ENCODE measurements at regions not wholly inside any gene's neighbourhood (a gene's known extent, or its start where the extent isn't known, plus 50 kb on each side); places are given as distances from the start of the nearest gene placed in this dataset.

- Histone ChIP-seq H3K4me2 (ENCODE audit: low read length) (no peak overlapping the region), H3K27me3 (ENCODE audit: insufficient read depth, low read length) (no peaks in the 10 kb centered on the region), H3K27ac (ENCODE audit: low read depth, low read length) (no peak overlapping the region), H3K9me3 (ENCODE audit: control insufficient read depth in 1 of 2, insufficient read depth in 1 of 2, low read depth in 1 of 2, low read length in 2 of 2) (no peaks in the 10 kb centered on the region), H3K9ac (ENCODE audit: low read length) (no peak overlapping the region), H4K20me1 (ENCODE audit: insufficient read depth) (no peaks in the 10 kb centered on the region), H3K36me3 (ENCODE audit: control insufficient read depth in 1 of 2, insufficient read depth in 2 of 2, low read length in 2 of 2) (no peaks in the 10 kb centered on the region), H2AFZ (ENCODE audit: low read depth, low read length, poor library complexity, severe bottlenecking) (no peak overlapping the region), H3K9me2 (ENCODE audit: insufficient read depth) (no peaks in the 10 kb centered on the region), H3K79me2 (ENCODE audit: insufficient read depth, low read length) (no peaks in the 10 kb centered on the region), H3K4me1 (ENCODE audit: control insufficient read depth in 1 of 2, insufficient read depth in 2 of 2, low read length in 2 of 2) (no peaks in the 10 kb centered on the region), H3K4me3 (replicated peaks in 1 of 2; ENCODE audit: low read depth in 1 of 2, low read length in 2 of 2) (no peak overlapping the region)
- no TSS peak for BruUV-seq (replicated peaks)
- ChIA-PET RAD21 (ENCODE audit: low non-redundant PET in 1 of 2, low total read pairs in 2 of 2, uncharacterized antibody in 2 of 2, unreplicated experiment in 2 of 2) (no interaction called here), CTCF (no interaction called here), POLR2A (no interaction called here)
- intact Hi-C loops (cut with micrococcal nuclease) = no loop called here
- TF ChIP-seq POLR2A (IDR thresholded peaks at IDR 0.05; ENCODE audit: borderline replicate concordance, extremely low read depth, insufficient read depth, insufficient read length) = no peak
- no peak for TF ChIP-seq CBX3 (IDR thresholded peaks at IDR 0.05; ENCODE audit: low read depth)
- TF ChIP-seq ZNF274 (IDR thresholded peaks at IDR 0.05; ENCODE audit: low read depth, low read length) = no peak
- no peak for TF ChIP-seq JUND (IDR thresholded peaks at IDR 0.05)
- no peak for TF ChIP-seq RAD21 (IDR thresholded peaks at IDR 0.05; ENCODE audit: low read depth)
- no peak for TF ChIP-seq POLR2AphosphoS5 (IDR thresholded peaks at IDR 0.05; ENCODE audit: low read depth, low read length)
- no peak for TF ChIP-seq YY1 (IDR thresholded peaks at IDR 0.05; ENCODE audit: extremely low read depth, insufficient replicate concordance, low read depth, low read length)
- no peak for TF ChIP-seq ZBTB33 (IDR thresholded peaks at IDR 0.05; ENCODE audit: extremely low read depth, insufficient replicate concordance, low read length)
- no peak for TF ChIP-seq SP1 (IDR thresholded peaks at IDR 0.05; ENCODE audit: low read depth)
- TF ChIP-seq SRF (IDR thresholded peaks at IDR 0.05; ENCODE audit: low read depth) = no peak
- TF ChIP-seq FOSL1 (IDR thresholded peaks at IDR 0.05; ENCODE audit: low read depth) = no peak
- TF ChIP-seq SIN3A (IDR thresholded peaks at IDR 0.05; ENCODE audit: low read depth) = no peak
- no peak for TF ChIP-seq ATF3 (IDR thresholded peaks at IDR 0.05)
- no peak for TF ChIP-seq ZFX (IDR thresholded peaks at IDR 0.05)
- no peak for TF ChIP-seq CEBPB (IDR thresholded peaks at IDR 0.05; ENCODE audit: low read depth)
- TF ChIP-seq EGR1 (IDR thresholded peaks at IDR 0.05; ENCODE audit: low read depth) = no peak
- TF ChIP-seq ELF1 (IDR thresholded peaks at IDR 0.05; ENCODE audit: borderline replicate concordance, low read depth) = no peak
- TF ChIP-seq MAX (IDR thresholded peaks at IDR 0.05) = no peak
- TF ChIP-seq EZH2phosphoT487 (IDR thresholded peaks at IDR 0.05; ENCODE audit: borderline replicate concordance) = no peak
- no peak for TF ChIP-seq EZH2 (IDR thresholded peaks at IDR 0.05)
- ATAC-seq (no peak), DNase-seq (ENCODE audit: low read depth, low spot score) (no peak)
These were observed 394.1 kb upstream of the PHF14 start for GRCh38 chr7:10579561-10579960.
